NCI-H128 (cell line): ENCODE measurements at regions not wholly inside any gene's neighbourhood (a gene's known extent, or its start where the extent isn't known, plus 50 kb on each side); places are given as distances from the start of the nearest gene placed in this dataset.

Source experiments
- DNase-seq: peaks from one replicate; lab custom pipeline; 2025; ENCODE audit not compliant: unreplicated experiment; lab: John Stamatoyannopoulos, UW

DNA sequence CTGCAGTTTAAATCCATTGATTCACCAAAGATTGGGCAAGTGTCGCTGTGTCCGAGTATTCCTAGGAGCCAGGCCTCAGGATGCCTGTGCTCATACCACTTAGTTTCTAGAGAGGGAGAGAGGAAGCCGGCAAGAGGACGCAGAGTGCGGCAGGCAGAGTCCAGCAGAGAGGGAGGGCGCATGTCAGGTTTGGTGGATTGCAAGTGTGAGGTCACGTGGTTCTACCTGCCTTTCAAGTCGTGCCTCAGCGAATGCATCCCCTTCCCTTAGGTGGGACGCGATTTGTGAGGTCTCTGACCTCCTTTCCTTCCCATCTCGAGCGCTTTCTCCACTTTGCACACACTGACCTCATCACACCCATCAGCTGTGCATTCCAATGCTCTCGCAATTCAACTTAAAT is 188.1 kb downstream of the TMEM18 start:
- DNase-seq, result no peak

DNA sequence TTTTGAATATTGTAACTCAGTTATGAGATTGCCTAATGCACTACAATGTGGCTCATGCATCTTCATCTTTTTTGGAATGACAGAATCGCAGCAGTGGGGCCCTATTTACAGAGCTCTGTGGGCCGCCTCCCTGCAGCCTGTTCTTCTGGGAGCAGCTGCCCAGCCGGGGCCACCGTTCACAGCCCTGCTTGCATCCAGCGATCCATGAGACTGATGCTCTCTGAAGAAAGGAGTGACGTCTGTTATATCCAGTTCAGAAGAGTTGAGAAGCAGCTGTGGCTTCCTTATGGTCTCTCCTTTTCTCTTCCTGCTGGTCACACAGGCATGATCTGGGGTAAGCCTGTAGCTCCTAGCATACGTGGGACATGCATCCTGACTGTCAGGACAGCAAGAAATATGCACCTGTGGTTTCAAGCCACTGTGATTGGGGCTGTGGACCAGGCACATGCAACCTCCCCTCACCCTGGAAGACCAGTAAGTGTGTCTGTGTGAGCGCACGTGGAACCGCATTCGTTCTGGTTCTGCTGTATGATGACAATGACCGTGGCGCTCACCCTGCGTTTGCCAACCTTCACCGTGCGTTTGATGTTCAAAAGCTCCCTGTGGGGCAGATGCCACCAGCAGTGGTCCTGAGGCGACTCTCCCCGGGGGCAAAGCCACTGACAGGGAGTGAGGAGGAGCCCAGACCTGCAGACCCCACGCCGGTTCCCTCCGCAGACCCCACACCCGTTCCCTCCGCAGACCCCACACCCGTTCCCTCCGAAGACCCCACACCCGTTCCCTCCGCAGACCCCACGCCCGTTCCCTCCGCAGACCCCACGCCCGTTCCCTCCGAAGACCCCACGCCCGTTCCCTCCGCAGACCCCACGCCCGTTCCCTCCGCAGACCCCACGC is 189.8 kb downstream of the TMEM18 start:
- no peak for DNase-seq

DNA sequence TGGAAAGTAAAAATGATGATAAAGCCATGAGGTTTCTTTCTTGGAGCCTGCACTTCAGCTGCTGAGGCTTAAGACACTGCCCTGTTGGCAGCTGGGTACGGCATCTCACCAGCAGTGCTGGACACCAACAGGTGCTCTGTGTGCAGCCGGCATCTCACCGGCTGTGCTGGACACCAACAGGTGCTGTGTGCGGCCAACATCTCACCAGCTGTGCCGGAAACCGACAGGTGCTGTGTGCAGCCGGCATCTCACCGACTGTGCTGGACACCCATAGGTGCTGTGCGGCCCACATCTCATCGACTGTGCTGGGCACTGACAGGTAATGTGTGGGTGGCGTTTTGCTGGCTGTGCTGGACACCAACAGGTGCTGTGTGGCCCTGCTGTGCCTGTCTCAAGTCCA is 190.8 kb downstream of the TMEM18 start:
- no peak for DNase-seq

DNA sequence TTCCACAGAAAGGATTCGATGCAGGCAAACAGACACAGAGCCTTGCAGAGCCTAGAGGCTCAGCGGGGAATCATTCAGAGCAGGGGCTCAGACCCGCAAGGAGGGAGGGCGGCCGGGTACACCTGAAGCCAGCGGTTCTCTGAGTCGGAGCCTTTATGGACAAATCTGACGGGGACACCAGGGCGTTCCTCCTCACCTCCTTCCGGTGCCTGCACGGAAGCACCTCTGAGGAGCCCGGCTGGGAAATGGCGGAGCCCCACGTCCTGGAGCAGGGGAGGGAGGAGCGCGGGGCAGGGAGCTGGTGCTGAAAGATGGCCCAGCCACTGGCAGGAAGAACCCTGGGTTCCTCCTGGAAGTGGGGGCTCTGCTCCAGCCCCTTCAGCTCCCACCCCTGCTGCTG is 193.5 kb upstream of the ALKAL2 start:
- no peak for DNase-seq

DNA sequence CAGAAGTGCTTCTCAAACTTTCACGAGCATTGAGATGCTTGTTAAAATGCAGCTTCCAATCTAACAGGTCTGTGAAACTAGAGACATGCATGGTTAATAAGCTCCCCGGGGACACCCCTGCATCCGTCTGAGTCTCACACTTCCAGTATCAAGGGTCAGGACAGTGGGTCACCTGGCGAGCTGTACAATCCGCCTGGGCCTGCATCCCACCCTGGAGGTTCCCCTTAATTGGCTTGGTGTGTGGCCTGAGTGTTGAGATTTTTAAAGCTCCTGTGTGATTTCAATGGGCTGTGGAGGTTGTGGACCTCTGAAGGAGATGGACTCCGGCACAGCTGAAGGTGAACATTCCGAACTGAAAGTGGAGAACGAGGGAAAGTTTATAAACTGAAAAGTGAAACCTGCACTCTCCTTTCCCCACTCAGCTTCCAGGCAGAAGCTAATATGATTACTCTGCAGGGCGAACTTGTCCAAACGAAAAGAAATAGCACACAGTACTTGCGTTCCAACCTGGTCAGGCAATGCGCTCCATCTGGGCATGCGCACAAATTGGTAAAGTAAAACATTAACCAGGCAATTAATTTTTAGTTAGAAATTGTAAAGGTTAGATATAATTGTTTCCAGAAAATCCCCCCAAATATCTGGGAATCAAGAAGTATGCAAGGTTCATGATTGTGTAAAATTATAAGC is 191.7 kb upstream of the ALKAL2 start:
- DNase-seq, result no peak

DNA sequence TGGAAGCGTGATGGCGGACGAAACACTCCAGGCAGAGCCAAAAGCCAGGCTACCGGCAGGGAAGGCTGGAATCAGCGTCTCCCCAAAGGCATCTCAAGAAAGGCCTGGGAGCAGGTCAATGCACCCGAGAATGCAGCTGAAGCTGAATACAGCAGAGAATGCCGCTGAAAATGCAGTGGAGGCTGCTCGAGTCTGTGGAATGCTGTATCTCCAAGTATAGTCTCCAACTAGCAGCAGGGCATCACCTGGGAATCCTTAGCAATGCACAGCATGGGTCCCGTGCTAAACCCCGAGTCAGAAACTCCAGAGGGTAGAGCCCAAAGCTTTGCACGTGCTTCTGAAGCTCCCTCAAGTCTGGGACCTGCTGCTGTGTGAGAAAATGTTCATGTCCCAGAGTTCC is 191.1 kb upstream of the ALKAL2 start:
- DNase-seq, result no peak

DNA sequence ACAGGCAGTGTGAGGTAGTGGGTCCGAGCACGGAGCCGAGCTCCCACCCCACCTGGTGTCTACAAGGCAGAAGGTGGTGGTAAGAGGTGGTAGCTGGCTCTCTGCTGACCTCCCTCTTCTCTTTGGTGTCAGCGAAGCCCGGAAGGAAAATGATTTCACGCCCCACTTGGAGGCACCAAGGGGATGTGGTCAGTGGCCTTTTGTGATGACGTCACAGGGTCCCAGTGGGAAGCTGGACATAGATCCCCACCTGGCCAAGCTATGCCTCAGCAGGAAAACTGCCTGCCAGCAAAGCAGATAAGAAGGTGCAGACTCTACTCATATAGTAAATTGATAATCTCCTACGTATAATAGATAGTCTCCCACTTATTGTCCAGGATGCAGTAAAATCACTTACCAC is 183.7 kb upstream of the ALKAL2 start:
- no peak for DNase-seq

DNA sequence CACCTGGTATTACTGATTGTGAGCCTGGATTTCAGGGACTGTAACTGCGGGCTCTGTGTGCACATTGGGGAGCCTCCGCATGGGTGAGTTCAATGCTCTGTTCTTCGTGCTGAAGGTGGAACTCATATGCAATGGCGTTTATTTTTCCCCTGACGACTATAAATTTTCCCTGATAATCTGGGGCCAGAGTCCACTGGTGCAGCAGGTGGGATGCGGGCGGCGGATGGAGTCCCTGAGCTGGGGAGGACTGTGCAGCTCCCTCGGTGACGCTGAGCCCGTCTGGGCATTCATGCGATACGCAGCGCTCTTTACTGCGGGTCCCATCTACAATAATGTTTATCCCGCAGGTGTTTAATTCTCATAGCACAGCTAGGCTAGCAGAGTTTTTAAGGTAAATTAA is 181.6 kb upstream of the ALKAL2 start:
- DNase-seq, result no peak

DNA sequence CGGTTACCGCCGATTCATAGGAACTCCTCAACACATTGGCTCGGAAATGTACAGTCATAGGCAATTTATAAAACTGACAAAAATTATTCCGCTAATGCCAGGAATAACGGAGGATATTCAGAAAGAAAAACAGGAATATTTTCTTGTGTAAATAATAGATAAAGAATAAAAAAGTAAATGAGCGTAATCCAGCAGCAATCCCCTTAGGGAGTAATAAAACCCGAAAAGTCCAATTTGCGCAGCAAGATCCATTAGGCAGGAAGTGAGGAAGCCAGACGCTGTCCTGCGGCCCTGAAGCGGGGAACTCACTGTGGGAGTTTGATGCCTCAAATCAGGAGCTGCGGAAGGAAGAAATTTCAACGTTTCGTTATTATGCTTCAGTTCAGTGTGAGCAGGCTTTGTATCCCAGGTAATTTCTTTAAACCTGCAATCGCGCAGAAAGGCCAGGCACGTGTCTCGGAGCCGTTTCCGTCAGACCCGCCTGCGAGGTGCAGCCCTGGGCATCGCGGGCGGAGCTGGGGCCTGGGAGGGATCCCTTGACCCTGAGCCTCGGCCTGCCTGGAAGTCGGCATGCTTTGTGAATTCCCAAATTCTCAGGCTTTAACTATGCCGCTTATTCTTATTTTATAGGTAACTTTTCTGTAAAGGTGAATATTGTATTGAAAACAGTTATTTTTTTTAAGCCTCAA is 180.9 kb upstream of the ALKAL2 start:
- no peak for DNase-seq

DNA sequence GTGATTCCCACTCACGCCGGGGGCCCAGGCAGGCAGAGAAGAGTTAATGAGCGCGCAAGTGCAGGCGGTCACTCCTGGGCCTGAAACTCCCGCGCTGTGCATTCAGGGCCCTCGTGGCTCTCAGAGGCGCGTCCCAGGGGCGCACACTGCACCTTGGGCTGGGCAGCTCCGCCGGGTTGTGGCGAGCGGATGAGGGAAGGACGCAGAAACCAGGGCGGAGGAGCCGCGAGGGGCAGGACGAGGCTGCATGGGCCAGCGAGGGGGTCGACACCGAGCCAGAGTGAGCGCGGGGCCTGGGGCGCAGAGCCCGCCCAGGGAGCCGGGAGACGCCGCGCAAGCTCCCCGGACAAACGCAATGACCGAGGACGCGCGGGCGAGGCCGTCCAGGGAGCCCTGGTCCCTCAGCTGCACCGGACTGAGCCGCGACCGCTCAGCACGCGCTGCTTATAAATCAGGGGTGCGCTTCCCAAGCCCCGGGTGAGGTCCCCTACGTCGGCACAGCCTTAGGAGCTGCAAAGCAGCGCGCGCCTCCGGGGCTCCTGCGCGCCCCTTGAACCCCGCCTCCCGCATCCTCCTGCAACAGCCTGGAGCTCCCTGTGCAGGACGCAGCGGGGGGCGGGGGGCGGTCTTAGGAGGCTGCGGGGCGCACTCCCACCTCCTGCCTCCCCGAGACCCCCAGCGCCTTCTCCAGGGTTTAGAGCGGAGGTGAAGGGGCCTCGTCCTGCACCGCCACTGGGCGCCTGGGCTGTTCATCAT is 180.2 kb upstream of the ALKAL2 start:
- no peak for DNase-seq

DNA sequence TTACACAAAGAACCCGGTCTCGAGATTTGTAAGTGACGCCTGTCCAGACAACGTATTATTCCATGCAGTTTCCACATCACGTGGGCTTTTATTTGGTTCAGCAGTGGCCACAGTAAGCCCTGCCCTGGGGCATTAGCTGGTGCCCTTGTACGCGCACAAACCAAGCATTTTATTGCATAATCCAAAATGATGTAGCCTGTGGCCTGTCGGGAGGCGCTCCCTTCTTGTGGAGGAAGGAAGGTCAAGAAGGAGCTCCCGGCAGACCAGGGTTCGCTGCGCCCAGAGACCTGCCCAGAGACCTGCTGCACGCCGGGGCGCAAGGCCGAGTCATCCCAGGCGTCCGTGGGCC is 179.6 kb upstream of the ALKAL2 start:
- no peak for DNase-seq

DNA sequence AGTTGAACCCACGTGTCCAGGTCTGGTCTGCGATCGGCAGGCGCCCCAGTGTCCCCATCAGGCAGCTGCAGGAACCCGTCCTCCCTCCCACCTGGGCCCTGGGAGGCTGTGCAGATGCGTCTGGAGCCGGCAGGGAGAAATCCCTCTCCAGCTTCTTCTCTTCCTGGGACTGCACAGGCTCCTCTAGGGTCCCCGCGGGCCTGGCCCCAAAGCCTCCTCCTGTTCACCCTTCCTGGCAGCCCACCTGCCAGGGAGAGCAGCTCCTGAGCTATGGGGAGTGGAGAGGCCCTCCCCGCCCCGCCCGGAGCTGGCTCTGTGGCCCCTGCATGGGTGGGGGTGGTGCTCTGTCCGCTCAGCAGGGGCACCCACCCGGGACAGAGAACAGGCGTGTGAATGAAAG is 179.2 kb upstream of the ALKAL2 start:
- no peak for DNase-seq

DNA sequence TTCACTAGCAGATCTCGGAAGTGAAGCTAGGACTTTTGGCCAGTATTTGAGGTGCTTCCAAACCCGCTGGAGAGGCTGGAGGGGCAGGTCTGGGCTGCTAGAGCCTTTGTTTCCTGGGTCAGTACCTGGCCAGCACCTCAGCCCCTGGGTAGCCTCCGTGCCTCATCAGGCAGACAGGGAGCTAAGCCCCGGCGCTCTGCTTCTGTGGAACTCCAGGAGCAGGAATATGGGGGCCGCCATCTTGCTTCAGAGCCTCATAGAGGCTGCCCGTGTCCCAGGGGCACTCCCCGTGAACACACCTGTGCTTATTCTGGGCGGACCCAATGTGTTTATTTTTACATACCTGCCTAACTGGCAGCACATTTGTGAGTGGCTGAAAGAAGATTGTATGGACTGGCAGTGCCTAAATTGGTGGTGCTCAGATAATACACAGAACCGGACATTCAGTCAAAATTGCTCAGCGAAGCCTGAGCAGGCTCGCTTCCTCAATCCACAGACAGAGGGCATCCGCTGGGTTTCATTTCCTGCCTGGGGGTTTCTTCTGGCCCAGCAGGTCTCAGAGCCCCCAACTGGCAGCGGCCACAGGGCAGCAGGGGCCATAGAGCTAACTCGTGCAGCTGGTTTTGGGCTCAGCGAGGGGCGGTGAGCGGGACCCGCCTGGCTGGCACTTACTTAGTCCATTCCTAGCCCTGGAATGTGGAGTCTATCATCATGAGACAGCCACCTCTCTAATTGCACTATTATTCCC is 176.8 kb upstream of the ALKAL2 start:
- no peak for DNase-seq

DNA sequence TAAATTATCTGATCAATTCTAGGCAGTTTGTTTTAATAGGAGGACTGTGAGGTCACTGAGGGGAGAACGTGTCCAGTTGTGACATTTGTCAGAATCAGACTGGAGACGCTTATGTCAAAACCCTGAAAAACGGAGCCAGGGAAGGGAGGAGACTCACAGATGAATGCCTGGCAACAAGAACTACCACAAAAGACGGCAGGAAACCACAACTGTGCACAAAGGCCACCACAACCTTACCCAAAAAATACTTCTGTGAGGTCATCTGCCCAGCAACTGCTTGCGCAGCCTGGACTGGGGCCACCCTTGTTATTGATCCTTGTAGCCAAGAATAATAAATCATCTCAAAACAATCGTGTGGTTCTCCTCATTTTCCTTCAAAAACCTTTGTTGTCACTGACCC is 173.0 kb upstream of the ALKAL2 start:
- no peak for DNase-seq

DNA sequence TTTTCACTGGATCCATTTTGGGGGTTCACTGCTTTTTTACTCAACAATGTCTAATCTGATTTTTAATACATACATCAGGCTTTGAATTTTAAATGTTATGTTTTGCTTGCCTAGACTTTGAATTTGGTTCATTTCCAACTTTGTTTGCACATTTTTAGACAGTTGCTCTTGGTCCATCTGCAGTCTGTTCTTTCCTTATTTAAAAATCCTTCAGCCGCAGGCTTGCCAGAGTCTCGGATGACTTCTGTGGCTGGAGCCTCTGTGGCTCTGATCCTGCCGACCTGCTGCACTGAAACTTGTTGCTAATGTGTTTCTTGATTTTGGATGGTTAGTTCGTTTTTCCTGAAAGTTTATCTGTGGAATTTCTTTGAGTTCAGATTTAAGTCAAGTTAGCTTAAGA is 172.0 kb upstream of the ALKAL2 start:
- no peak for DNase-seq

DNA sequence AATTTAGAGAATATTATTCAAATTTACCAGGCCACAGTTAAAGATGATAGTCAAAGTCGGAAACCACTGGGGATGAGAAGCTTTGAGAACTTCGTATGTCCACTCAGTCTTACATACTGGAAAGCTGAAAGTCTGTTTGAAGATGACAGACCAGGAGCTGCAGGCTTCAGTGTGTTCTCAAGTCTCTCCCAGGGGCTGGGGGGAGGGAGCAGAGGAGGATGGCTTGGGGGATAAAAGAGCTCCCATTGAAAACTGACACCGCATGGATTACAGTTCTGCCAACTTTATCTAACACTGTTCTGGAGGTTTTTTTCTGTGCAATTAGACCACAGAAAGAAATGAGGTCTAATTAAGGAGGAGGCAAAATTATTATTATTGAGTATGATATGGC is 170.5 kb upstream of the ALKAL2 start:
- no peak for DNase-seq

DNA sequence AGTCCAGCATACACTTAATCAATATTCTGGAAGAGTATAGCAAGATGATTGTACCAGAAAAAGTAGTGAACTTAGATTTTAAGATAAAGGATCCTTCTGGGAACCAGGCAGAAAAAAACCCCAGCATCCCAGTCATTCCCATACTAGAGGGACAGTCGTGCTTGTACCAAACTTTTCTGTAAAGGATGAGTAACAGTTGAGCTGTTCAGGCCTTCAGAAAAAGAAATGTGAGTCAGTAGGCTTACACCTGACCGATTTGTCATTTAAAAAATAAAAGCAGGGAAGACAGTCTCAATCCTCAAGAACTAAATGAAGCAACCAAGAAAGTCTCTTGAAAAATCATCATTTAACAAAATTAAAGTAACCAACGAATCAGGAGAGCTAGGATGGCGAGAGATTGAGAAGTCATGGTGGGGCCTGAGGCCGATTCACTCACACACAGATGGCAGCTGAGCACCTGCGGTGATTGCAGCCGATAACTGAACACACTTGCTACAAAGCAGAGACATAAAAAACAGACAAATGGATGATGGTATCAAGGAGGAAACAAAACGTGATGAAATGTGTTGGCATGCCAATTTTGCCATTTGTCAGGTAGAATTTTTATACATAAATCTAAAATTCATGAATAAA is 170.0 kb upstream of the ALKAL2 start:
- no peak for DNase-seq

DNA sequence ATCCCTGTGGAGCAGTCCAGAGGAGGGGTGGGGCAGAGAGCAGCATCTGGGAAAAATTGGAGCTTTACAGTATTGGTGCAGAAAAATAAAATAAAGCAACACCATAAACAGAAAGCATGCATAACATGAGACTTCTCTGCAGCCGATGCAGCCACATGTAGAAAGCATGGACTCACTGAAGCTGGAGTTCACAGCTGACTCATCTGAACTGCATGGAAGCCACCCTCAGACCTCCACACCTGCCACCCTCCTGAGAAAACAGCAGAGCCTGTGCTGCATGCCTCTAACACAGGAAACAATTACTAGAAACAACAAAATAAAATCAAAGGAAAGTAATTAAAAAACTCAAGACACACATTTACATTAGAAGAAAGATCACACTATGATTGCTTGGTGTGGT is 169.4 kb upstream of the ALKAL2 start:
- DNase-seq, result no peak

DNA sequence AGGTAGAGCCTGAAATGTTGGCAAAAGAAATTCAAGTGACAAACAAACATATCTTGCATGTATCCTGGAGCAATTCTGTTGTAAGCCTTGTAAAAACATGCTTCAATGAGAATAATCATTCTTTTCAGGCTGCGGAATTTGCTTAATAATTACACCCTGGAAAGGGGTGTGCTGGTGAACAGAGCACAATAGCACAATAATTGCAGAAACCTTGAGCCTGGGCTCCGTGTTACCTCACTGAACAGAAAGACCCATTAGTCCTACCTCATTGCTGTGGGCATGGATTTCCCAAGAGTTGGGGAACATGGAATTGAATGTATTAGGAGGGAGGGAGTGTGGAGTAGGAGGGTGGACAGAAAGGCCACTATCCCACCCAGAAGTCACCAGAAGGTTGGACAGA is 168.0 kb upstream of the ALKAL2 start:
- DNase-seq, result no peak

DNA sequence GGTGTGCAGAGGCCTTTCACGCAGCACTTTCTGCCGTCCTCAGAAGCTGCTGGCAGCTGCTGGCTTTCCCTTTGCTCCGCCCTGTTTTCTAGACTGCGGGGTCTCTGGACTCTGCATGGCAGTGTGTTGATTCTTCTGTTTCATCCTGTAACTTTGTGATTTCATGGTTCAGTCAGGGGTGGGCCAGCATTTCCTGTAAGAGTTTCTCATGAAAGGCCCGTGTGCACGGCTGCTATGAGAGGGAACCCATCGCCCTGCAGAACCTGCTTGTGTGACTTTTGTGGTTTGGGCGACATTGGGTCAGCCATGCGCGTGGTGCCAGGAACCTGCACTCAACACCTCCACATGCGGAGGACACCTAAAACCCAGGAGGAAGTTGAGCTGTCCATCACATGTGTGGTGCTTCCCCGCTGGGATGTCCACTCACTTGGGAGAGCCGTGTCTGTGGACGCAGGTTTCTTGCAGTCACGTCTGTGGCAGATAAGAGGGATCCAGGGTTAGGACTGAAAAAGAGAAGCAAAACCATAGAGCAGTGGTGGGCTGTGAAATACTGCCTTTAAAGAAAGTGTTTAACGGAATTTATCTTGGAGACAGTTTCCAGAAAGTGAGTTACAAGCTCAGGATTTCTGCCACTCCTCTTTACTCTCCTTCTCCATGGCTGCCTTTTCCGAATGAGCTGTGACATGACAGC is 167.3 kb upstream of the ALKAL2 start:
- DNase-seq, result no peak
